Ectodermal cell (in vitro differentiated cells): ENCODE measurements at regions not wholly inside any gene's neighbourhood (a gene's known extent, or its start where the extent isn't known, plus 50 kb on each side); places are given as distances from the start of the nearest gene placed in this dataset.

ENCODE experiments used
- H3K27ac ChIP-seq: 2 replicates; pipeline ENCODE4 v1.7.0; 2013; ENCODE audit warnings: mild to moderate bottlenecking, low read depth, low read length; ENCODE audit not compliant: insufficient read depth, poor library complexity, severe bottlenecking
- H3K27me3 ChIP-seq: 2 replicates; pipeline ENCODE4 v1.7.0; 2013; ENCODE audit warnings: mild to moderate bottlenecking, low read length; ENCODE audit not compliant: insufficient read depth, control insufficient read depth, poor library complexity, severe bottlenecking
- H3K36me3 ChIP-seq: one replicate; pipeline ENCODE4 v1.7.0; 2013; ENCODE audit warnings: low read length; ENCODE audit not compliant: control insufficient read depth, insufficient read depth
- H3K4me1 ChIP-seq: one replicate; pipeline ENCODE4 v1.7.0; 2013; ENCODE audit warnings: low read length; ENCODE audit not compliant: control insufficient read depth, insufficient read depth
- H3K4me3 ChIP-seq: 2 replicates; pipeline ENCODE4 v1.7.0; 2013; ENCODE audit warnings: low read depth, low read length, control low read depth; ENCODE audit not compliant: insufficient read depth
- H3K9me3 ChIP-seq: 2 replicates; pipeline ENCODE4 v1.7.0; 2013; ENCODE audit warnings: mild to moderate bottlenecking, low read length, moderate library complexity; ENCODE audit not compliant: control insufficient read depth
- WGBS, 2 experiments: methylation state at CpG; one replicate each; pipeline ENCODE4 v1.1.7; 2013; ENCODE audit warnings: missing lambda C conversion rate in 2 of 2; 5-methylcytosine and 5-hydroxymethylcytosine counted together

GRCh38 chr10:117635826-117636225 lies 93.3 kb downstream of the EMX2 start:
- Histone ChIP-seq H3K9me3 (no peaks in the 10 kb centered on the region), H3K27me3 (no peaks in the 10 kb centered on the region), H3K4me3 (no peak overlapping the region), H3K4me1 (no peaks in the 10 kb centered on the region), H3K27ac (no peak overlapping the region), H3K36me3 (no peaks in the 10 kb centered on the region)
- 84 to 91% methylated on average over 4 of the region's 4 CpGs for WGBS, 2 experiments

DNA sequence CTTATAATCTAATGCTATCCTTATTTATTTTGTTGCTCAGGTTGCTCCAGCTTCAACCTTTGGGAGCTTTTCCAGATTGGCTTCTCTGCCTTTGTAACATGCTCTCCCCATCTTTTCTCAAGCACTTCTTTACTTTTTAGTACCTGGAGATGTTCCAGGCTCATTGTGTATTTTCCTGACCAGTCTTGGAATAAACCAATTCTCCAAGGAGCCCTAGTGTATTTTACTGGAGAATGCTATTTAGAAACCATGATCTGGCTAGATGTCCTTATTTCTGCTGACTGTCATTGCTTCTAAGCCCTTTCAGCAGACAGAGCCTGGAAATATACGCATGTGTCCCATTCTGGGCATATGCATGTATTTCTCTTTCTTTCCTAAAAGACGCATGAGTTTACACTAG lies 95.7 kb downstream of the EMX2 start:
- Histone ChIP-seq H3K36me3 (no peaks in the 10 kb centered on the region), H3K9me3 (no peaks in the 10 kb centered on the region), H3K27ac (no peak overlapping the region), H3K4me1 (no peaks in the 10 kb centered on the region), H3K27me3 (no peaks in the 10 kb centered on the region), H3K4me3 (no peak overlapping the region)
- WGBS, 2 experiments: 92 to 100% methylated on average over 2 of the region's 2 CpGs

DNA sequence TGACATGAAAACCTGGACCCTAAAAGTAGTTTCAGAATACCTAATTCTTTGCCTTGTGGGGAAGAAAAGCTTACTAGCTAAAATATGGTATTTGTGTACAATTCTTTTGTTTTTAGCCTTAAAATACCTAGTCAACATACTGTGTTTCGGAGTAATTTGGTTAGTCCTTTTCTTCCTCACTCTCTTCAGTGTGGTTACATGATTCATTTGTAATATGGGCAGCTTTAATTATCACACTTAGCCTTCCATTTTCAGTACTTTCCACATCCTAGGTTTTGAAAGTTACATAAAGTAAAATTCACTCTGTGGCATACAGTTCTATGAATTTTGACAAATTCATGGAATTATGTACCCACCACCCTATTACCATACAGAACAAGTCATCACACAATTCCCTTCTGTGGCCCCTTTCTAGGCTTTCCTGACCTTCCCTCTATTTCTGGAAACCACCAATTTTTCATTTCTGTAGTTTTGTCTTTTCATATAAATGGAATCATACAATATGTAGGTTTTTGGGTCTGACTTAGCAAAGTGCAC lies 96.2 kb downstream of the EMX2 start:
- no peaks in the 10 kb centered on the region for H3K27me3 ChIP-seq
- no peaks in the 10 kb centered on the region for H3K9me3 ChIP-seq
- WGBS, 2 experiments: 100% methylated on average over 1 of the region's 1 CpG; no CpG with 5 or more reads in 1 of the 2 experiments
- H3K27ac ChIP-seq: no peak overlapping the region
- no peaks in the 10 kb centered on the region for H3K36me3 ChIP-seq
- no peak overlapping the region for H3K4me3 ChIP-seq
- no peaks in the 10 kb centered on the region for H3K4me1 ChIP-seq

GRCh38 chr10:117640406-117640805 lies 97.9 kb downstream of the EMX2 start:
- Histone ChIP-seq H3K4me1 (no peaks in the 10 kb centered on the region), H3K36me3 (no peaks in the 10 kb centered on the region), H3K27me3 (no peaks in the 10 kb centered on the region), H3K27ac (no peak overlapping the region), H3K9me3 (no peaks in the 10 kb centered on the region), H3K4me3 (no peak overlapping the region)
- WGBS, 2 experiments: no CpG with 5 or more reads among the region's 1 CpG

GRCh38 chr10:117646718-117647117 lies 104.2 kb downstream of the EMX2 start:
- Histone ChIP-seq H3K9me3 (no peaks in the 10 kb centered on the region), H3K36me3 (no peaks in the 10 kb centered on the region), H3K4me1 (no peaks in the 10 kb centered on the region), H3K27me3 (no peaks in the 10 kb centered on the region), H3K27ac (no peak overlapping the region), H3K4me3 (no peak overlapping the region)
- 95% methylated on average over 4 to 5 of the region's 5 CpGs for WGBS, 2 experiments

DNA sequence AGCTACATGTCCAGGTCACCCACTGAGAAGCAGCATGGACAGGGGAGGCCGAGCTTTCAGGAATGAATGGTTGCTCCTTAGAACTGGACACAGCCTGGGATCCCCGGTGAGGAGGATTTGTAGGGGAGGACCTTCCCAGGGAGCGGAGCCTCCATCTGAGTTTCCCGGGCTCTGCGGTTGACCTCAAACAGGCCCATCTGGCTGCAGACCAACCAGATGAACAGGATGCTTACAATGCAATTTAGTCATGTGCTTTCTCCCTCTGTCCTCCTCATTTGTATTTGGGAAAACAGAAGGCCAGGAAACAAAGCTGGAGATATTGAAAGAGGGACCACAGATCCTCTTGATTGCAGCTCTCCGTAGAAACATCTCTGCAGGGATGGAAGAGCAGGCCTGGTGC lies 104.8 kb downstream of the EMX2 start:
- H3K9me3 ChIP-seq: no peaks in the 10 kb centered on the region
- H3K27me3 ChIP-seq: no peaks in the 10 kb centered on the region
- H3K4me1 ChIP-seq: no peaks in the 10 kb centered on the region
- H3K4me3 ChIP-seq: no peak overlapping the region
- H3K27ac ChIP-seq: no peak overlapping the region
- no peaks in the 10 kb centered on the region for H3K36me3 ChIP-seq
- 75 to 77% methylated on average over 6 of the region's 6 CpGs for WGBS, 2 experiments

- Histone ChIP-seq H3K4me1 (no peaks in the 10 kb centered on the region), H3K27ac (no peak overlapping the region), H3K27me3 (no peaks in the 10 kb centered on the region), H3K36me3 (no peaks in the 10 kb centered on the region), H3K9me3 (peaks cover 4% of the 10 kb centered on the region), H3K4me3 (no peak overlapping the region)
- 91 to 94% methylated on average over 4 of the region's 5 CpGs for whole genome bisulfite sequencing, 2 experiments
Observed at GRCh38 chr10:117651121-117651520, 108.6 kb downstream of the EMX2 start.

- Histone ChIP-seq H3K36me3 (no peaks in the 10 kb centered on the region), H3K4me3 (no peak overlapping the region), H3K4me1 (no peaks in the 10 kb centered on the region), H3K9me3 (peaks cover 4% of the 10 kb centered on the region), H3K27me3 (no peaks in the 10 kb centered on the region), H3K27ac (no peak overlapping the region)
- 94 to 95% methylated on average over 3 of the region's 3 CpGs for WGBS, 2 experiments
Observed at GRCh38 chr10:117652228-117653169, 110.0 kb downstream of the EMX2 start.

DNA sequence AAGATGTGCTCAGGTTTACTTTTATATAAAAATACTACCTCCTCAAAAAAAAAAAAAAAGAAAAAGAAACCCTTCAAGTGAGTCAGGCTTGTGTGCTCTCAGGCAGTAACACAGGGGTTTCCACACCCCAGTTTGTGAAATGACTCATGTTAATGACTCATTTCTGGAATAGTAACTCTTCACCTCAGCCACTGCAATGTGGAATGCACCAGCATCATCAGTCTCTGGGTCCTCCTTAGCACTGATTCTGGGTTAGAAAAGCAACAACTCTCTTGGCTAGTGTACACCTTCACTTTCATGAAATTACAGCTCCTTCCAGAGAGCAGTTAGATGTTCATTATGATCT lies 110.6 kb downstream of the EMX2 start:
- no peak overlapping the region for H3K27ac ChIP-seq
- H3K36me3 ChIP-seq: no peaks in the 10 kb centered on the region
- H3K9me3 ChIP-seq: peaks cover 4% of the 10 kb centered on the region
- no peaks in the 10 kb centered on the region for H3K27me3 ChIP-seq
- H3K4me1 ChIP-seq: no peaks in the 10 kb centered on the region
- H3K4me3 ChIP-seq: no peak overlapping the region

DNA sequence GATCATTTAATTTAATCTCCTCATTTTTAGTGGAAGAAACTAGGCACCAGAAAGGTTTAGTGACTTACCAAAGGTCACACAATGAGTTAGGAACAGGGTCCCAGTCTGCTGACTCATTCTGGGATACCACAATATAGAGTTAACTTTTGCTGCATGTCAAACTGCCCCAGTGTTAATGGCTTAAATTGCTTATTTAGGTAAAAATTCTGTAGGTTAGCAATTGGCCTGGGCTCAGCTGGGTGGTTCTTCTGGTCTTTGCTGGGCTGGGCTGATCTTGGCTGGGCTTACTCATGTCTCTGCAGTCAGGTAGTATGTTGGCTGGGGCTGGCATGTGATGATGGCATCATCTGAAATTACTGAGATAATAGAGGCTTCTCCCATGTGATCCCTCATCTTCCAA lies 111.6 kb downstream of the EMX2 start:
- peaks cover 4% of the 10 kb centered on the region for H3K9me3 ChIP-seq
- no peaks in the 10 kb centered on the region for H3K27me3 ChIP-seq
- H3K4me3 ChIP-seq: no peak overlapping the region
- no peaks in the 10 kb centered on the region for H3K4me1 ChIP-seq
- no peak overlapping the region for H3K27ac ChIP-seq
- H3K36me3 ChIP-seq: no peaks in the 10 kb centered on the region
